22Rv1 (cell line): ENCODE measurements at regions not wholly inside any gene's neighbourhood (a gene's known extent, or its start where the extent isn't known, plus 50 kb on each side); places are given as distances from the start of the nearest gene placed in this dataset.

Experiments used
- H3K27ac ChIP-seq: fragments of 450-650 bp; 2 replicates; pipeline ENCODE4 v1.5.1; 2017
- ZFX ChIP-seq: fragments of 450-650 bp; IDR thresholded peaks from 2 replicates; pipeline ENCODE4 v1.6.1; 2017; ENCODE audit warnings: antibody characterized with exemption, borderline replicate concordance
- TF ChIP-seq, protein P1 (sequence below): fragments of 450-650 bp; IDR thresholded peaks from 2 replicates; pipeline ENCODE4 v1.5.1; 2017; ENCODE audit warnings: mild to moderate bottlenecking

DNA sequence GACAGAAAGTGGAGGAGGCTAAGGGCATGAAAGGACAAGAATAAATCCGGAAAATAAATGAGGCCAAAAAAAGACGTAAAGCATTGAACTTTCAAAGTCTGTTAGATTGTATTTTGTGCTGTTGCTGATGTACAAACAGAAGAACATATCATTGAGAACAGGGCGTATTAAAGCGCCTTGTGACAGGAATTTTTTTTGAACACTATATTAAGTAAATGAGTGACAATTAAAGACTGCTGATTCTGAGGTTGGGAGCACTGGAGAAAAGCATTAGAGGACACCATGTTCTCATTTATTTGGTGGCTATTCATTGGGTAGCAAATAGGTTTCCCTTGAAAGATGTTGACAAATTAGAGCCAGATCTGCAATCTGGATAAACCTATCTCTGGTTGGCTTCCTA, 137.3 kb upstream of the SGCD start:
- no peak for TF ChIP-seq ZFX
- TF ChIP-seq, protein P1, sequence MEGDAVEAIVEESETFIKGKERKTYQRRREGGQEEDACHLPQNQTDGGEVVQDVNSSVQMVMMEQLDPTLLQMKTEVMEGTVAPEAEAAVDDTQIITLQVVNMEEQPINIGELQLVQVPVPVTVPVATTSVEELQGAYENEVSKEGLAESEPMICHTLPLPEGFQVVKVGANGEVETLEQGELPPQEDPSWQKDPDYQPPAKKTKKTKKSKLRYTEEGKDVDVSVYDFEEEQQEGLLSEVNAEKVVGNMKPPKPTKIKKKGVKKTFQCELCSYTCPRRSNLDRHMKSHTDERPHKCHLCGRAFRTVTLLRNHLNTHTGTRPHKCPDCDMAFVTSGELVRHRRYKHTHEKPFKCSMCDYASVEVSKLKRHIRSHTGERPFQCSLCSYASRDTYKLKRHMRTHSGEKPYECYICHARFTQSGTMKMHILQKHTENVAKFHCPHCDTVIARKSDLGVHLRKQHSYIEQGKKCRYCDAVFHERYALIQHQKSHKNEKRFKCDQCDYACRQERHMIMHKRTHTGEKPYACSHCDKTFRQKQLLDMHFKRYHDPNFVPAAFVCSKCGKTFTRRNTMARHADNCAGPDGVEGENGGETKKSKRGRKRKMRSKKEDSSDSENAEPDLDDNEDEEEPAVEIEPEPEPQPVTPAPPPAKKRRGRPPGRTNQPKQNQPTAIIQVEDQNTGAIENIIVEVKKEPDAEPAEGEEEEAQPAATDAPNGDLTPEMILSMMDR = no peak
- H3K27ac ChIP-seq = no peak overlapping the region

DNA sequence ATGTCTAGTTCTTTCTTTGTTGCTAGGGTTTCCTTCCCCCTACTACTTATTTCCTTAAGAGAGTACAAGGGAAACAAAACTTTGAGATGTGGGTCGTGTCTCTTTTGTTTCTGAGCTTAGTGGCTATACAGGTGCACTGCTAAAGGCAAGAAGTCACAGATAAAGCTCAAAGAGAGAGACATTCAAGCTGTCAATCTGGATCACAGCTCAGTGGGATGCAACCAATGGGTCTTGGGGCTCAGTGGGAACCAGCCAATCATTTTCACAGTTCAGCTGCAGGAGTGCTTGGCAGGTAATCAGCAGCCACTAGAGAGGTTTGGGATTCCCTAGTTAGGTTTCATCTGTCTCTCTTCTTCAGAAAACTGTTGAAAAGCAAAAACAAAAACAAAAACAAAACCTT, 135.4 kb upstream of the SGCD start:
- H3K27ac ChIP-seq = no peak overlapping the region
- TF ChIP-seq, protein P1 = no peak
- no peak for TF ChIP-seq ZFX

DNA sequence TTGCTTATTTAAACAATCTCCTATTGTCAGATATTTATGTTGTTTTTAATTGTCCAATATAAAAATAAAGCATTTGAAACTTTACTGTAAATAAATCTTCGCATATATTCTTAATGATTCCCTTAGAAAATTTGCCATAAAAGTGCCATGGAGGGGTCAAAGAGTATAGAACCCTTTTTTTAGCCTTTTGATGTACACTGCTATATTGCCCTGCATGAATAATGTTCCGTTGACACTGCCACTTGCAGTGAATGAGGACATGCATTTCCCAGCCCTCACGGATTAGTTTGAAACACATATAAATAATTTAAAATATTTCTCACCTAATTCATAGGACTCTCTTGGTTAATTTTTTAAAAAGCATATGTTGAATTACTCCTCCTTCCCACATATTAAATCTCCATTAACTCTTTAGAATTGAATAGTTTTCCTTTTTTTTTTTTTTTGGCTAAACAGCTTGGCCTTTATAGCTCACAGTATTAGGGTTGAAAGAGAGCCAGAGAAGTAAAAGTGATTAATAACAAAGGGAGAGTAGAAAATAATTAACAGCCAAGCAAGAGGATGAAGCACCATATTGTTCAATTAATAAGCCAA, 129.8 kb upstream of the SGCD start:
- no peak for TF ChIP-seq ZFX
- TF ChIP-seq, protein P1 = no peak
- H3K27ac ChIP-seq = no peak overlapping the region

DNA sequence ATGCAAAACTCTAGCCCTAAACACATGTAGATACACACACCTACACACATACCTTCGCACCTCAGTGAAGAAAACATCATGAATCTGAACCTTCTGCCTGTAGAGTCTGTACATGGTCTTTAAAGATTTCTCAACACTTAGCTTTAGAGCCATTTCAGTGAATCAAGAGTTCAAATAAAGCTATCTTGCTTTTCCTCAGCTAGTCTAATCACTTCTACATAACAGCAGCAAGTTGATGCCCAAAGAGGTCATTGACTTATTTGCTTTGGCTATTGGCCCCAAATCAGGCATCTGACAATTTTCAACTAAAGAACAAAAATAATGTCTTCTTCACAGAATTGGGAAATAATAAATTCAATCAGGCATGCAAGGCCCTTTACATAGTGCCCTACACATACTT, 127.9 kb upstream of the SGCD start:
- no peak overlapping the region for H3K27ac ChIP-seq
- TF ChIP-seq ZFX = no peak
- TF ChIP-seq, protein P1 = no peak

DNA sequence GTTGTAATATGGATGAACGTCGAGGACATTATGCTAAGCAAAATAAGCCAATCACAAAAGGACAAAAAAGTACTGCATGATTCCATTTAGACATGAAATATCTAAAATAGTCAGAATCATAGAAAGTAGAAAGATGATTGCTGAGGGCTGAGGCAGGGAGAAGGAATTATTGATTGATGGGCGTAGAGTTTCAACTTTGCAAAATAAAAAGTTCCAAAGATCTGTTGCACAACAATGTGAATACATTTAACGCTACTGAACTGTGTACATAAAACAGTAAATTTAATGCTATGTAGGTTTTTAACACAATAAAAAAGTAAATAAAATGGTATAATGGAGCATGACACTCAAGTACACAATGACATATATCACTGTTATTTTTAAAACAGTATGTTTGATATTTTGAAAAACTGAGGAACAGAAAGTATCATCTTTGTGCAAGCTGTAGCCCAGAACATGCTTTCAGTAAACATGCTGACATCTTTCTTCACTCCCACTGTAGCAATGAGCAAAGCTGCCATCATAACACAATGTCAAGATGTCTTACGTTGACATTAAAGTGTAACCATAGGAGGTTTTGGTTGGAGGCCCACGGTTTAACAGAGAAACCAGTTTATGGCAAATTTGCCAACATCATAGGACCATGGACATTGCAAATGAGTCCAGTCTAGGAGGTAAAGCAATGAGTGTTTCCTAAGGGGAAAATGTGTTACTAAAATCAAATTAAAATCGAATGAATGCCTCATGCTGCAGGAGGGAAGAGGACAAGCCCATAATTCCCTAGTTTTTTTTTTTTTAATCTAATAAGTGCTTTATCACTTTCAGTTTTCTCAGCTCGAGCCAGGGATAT, 125.8 kb upstream of the SGCD start:
- TF ChIP-seq, protein P1 = no peak
- TF ChIP-seq ZFX = no peak
- no peak overlapping the region for H3K27ac ChIP-seq

DNA sequence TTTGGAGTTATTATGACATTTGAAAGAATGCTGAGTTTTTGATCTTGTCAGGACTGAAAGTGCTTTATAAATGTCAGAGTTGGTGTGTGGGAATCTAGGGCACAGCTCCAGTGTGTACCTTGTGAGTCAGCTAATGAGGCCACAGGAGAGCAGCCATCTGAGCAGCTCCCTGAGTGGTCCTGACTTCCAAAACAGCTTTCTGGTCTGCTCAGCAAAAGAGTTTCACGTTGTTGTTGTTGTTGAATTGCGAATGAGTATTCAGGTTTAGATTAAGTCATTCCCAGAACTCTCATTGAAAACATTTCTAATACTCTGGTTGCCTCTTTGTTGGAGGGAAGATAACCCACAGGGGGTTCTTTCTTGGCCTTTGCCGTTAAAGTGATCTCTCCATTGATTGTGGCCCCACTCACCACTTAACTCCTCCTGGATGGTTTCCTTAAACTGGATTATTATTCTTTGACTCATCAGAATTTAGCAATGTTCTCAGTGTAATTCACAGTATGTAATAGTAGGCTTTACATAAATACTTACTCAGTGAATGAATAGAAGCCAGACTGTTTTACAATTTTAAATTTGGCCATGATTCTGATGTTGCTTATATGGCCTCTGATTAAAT, 125.1 kb upstream of the SGCD start:
- TF ChIP-seq, protein P1 = no peak
- TF ChIP-seq ZFX = no peak
- H3K27ac ChIP-seq = no peak overlapping the region

DNA sequence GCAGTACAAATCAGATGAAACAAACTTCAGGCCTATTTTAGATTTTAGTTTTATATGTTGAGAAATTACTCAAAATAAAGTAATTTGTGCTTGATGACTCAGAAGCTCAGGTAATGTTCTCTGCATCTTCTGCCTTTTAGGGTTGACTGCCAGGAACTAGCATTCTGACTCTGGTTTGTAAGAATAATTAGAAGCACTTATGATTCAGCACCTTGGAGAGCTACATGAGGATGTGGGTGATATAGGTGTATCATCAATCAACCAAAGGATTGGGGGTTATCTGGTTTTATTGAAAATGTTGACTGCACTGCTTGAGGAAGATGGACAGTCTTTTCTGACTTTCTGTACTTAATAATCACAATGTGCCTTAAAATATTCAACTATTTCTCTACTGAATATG, 118.7 kb upstream of the SGCD start:
- H3K27ac ChIP-seq = no peak overlapping the region
- no peak for TF ChIP-seq ZFX
- TF ChIP-seq, protein P1 = no peak
